ENCODE measurements at regions not wholly inside any gene's neighbourhood (a gene's known extent, or its start where the extent isn't known, plus 50 kb on each side); places are given as distances from the start of the nearest gene placed in this dataset.
"Not testable (repeated sequence)": the region's sequence is repeated elsewhere in the genome, so short reads cannot be mapped to it uniquely, and the experiment has no call there.

- no peak for DNase-seq
Observed at GRCh38 chr1:66462313-66462712, 71.6 kb upstream of the SGIP1 start.

GRCh38 chr1:66464351-66464750, 69.6 kb upstream of the SGIP1 start:
- no peak for DNase-seq

GRCh38 chr1:66464802-66465201, 69.2 kb upstream of the SGIP1 start:
- DNase-seq, result no peak

- not testable (repeated sequence) for DNase-seq
Observed at GRCh38 chr1:66466695-66467094, 67.3 kb upstream of the SGIP1 start.

GRCh38 chr1:66468722-66469121, 65.2 kb upstream of the SGIP1 start:
- DNase-seq, result no peak

- DNase-seq, result no peak
Observed at GRCh38 chr1:66475940-66476339, 58.0 kb upstream of the SGIP1 start.

GRCh38 chr1:66476774-66477173, 57.2 kb upstream of the SGIP1 start:
- DNase-seq, result no peak

- DNase-seq, result no peak
Observed at GRCh38 chr1:66478116-66478515, 55.8 kb upstream of the SGIP1 start.

- DNase-seq, result no peak
Observed at GRCh38 chr1:66480162-66480561, 53.8 kb upstream of the SGIP1 start.

- DNase-seq, result not testable (repeated sequence)
Observed at GRCh38 chr1:66481215-66481614, 52.7 kb upstream of the SGIP1 start.

All from T-helper 9 cell (primary cell).